ENCODE measurements at regions not wholly inside any gene's neighbourhood (a gene's known extent, or its start where the extent isn't known, plus 50 kb on each side); places are given as distances from the start of the nearest gene placed in this dataset.

- no peak overlapping the region for H3K27ac ChIP-seq
- TF ChIP-seq ZFX (IDR thresholded peaks at IDR 0.05) = no peak
- TF ChIP-seq, protein P1, sequence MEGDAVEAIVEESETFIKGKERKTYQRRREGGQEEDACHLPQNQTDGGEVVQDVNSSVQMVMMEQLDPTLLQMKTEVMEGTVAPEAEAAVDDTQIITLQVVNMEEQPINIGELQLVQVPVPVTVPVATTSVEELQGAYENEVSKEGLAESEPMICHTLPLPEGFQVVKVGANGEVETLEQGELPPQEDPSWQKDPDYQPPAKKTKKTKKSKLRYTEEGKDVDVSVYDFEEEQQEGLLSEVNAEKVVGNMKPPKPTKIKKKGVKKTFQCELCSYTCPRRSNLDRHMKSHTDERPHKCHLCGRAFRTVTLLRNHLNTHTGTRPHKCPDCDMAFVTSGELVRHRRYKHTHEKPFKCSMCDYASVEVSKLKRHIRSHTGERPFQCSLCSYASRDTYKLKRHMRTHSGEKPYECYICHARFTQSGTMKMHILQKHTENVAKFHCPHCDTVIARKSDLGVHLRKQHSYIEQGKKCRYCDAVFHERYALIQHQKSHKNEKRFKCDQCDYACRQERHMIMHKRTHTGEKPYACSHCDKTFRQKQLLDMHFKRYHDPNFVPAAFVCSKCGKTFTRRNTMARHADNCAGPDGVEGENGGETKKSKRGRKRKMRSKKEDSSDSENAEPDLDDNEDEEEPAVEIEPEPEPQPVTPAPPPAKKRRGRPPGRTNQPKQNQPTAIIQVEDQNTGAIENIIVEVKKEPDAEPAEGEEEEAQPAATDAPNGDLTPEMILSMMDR (conservative IDR thresholded peaks at IDR 0.05) = no peak
Observed at GRCh38 chr1:232872738-232873137, 67.5 kb downstream of the MAP10 start.

DNA sequence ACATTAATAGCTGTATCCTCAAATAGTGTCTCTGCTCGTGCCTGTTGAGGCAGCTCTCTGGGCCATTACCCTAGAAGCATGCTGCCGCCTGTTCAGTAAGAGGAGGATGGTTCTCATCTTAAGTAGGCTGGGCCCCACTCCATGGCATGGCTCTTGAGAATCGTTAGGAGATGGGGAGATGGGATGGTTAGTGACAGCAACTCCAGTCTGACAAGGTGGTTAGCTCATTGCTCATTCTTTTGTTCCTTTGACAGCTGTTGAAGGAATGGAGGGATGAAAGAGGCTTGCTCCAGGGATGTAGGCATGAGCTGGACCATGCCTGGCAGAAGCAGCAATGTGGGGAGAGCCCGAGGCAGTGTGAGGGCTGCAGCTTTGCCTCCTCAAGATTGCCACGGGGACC, 68.2 kb downstream of the MAP10 start:
- no peak overlapping the region for H3K27ac ChIP-seq
- TF ChIP-seq ZFX (IDR thresholded peaks at IDR 0.05) = no peak
- TF ChIP-seq, protein P1 (conservative IDR thresholded peaks at IDR 0.05) = no peak

GRCh38 chr1:232873931-232874330, 68.7 kb downstream of the MAP10 start:
- no peak overlapping the region for H3K27ac ChIP-seq
- TF ChIP-seq, protein P1 (conservative IDR thresholded peaks at IDR 0.05) = no peak
- no peak for TF ChIP-seq ZFX (IDR thresholded peaks at IDR 0.05)

DNA sequence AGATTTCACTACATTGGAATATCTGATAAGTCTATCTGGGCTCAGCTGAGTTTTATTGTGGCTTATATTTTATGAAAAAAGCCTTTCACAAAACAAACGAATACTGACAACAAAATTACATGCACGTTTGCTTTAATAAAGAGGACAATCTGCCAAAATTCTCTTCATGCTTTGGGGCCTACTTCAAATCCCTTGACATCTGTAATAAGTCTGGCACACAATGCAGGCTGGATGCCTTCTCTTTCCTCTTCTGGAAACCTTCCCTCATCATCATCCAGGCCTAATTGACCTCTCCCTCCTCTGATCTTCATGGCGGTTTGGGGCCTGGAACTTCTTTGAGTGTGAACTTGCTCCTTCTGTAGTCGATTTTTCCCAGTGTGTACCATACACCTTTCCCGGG, 70.3 kb downstream of the MAP10 start:
- no peak overlapping the region for H3K27ac ChIP-seq
- no peak for TF ChIP-seq ZFX (IDR thresholded peaks at IDR 0.05)
- TF ChIP-seq, protein P1 (conservative IDR thresholded peaks at IDR 0.05) = no peak

DNA sequence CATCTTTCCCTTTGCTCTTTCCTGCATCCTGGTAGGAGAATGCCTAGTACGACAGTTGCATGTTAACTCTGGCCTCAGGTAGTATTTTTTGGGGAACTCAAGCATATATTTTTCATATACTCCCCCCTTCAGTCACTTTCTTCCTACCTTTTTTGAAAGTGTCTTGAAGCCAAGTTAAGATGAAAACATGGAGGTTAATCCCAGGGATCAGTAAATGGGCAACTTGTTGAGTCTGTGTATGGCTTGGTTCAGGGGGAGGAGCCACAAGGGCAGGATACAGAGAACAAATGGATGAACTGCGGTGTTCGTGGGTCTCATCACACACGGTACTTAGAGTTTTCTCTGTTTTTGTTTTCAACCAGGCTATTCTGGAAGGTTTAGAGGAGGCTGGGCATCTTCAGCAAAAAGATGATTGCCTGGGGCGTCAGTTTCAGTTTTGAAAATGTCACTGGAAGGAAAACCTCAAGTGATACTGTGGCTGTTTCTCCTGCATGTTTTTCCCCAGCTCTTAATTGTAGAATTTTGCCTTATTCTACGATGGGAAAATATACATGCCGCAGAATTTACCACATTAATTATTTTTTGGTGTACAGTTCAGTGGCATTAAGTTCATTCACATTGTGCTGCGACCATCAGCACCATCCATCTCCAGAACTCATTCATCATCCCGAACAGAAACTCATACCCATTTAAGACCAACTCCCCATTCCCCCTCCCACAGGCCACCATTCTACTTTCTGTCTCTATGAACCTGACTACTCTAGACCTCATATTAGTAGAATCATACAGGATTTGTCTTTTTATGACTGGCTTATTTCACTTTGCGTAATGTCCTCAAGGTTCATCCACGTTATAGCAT, 71.5 kb downstream of the MAP10 start:
- no peak overlapping the region for H3K27ac ChIP-seq
- no peak for TF ChIP-seq ZFX (IDR thresholded peaks at IDR 0.05)
- TF ChIP-seq, protein P1 (conservative IDR thresholded peaks at IDR 0.05) = no peak

DNA sequence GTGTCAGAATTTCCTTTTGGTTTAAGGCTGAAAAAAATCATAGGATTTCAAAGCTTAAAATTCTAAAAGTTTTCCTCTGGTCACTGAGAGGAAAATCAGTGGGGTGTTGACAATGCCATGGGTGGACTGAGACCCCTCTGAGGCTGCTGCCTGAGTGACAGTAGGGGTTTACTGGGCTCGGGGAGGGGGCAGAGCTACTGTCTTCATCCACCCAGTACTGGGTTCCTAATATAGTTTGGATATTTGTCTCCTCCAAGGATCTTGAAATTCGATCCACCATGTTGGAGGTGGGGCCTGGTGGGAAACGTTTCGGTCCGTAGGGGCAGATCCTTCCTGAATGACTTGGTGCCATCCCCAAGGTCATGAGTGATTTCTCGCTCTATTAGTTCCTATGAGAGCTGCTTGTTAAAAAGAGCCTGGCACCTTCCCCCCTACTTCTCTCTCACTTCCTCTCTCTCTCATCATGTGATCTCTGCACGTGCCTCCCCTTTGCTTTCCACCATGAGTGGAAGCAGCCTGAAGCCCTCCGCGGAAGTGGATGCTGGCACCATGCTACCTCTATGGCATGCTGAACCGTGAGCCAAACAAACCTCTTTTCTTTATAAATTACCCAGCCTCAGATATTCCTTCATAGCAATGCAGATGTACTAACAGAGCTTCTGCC, 72.3 kb downstream of the MAP10 start:
- TF ChIP-seq ZFX (IDR thresholded peaks at IDR 0.05) = no peak
- TF ChIP-seq, protein P1 (conservative IDR thresholded peaks at IDR 0.05) = no peak

GRCh38 chr1:232878086-232878485, 72.3 kb upstream of the NTPCR start:
- no peak overlapping the region for H3K27ac ChIP-seq
- TF ChIP-seq, protein P1 (conservative IDR thresholded peaks at IDR 0.05) = no peak
- TF ChIP-seq ZFX (IDR thresholded peaks at IDR 0.05) = no peak

More for the DNA sequence above, 72.3 kb downstream of the MAP10 start:
- H3K27ac ChIP-seq = no peak overlapping the region
